ENCODE measurements at regions not wholly inside any gene's neighbourhood (a gene's known extent, or its start where the extent isn't known, plus 50 kb on each side); places are given as distances from the start of the nearest gene placed in this dataset.
"Not testable (repeated sequence)": the region's sequence is repeated elsewhere in the genome, so short reads cannot be mapped to it uniquely, and the experiment has no call there.

DNA sequence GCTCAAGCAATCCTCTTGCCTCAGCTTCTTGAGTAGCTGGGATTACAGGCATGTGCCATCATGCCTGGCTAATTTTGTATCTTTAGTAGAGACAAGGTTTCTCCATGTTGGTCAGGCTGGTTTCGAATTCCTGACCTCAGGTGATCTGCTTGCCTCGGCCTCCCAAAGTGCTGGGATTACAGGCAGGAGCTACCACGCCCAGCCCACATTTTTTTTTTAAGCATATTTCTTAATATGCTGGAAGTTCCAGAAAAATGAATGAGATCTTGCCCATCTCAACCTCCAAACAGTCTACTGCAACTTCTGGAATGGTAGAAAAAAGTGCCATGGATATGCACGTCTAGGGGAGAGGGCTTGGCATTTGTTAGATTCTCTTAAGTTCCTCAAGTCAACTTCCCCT is 290.9 kb downstream of the TFAP2C start:
- TF ChIP-seq, protein P1, sequence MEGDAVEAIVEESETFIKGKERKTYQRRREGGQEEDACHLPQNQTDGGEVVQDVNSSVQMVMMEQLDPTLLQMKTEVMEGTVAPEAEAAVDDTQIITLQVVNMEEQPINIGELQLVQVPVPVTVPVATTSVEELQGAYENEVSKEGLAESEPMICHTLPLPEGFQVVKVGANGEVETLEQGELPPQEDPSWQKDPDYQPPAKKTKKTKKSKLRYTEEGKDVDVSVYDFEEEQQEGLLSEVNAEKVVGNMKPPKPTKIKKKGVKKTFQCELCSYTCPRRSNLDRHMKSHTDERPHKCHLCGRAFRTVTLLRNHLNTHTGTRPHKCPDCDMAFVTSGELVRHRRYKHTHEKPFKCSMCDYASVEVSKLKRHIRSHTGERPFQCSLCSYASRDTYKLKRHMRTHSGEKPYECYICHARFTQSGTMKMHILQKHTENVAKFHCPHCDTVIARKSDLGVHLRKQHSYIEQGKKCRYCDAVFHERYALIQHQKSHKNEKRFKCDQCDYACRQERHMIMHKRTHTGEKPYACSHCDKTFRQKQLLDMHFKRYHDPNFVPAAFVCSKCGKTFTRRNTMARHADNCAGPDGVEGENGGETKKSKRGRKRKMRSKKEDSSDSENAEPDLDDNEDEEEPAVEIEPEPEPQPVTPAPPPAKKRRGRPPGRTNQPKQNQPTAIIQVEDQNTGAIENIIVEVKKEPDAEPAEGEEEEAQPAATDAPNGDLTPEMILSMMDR (conservative IDR thresholded peaks at IDR 0.05; ENCODE audit: low read length), result not testable (repeated sequence)
- TF ChIP-seq EZH2phosphoT487 (IDR thresholded peaks at IDR 0.05; ENCODE audit: borderline replicate concordance, low read depth, low read length), result not testable (repeated sequence)

All from OCI-LY7 (cell line).